Type B pancreatic cell (in vitro differentiated cells): ENCODE measurements at regions not wholly inside any gene's neighbourhood (a gene's known extent, or its start where the extent isn't known, plus 50 kb on each side); places are given as distances from the start of the nearest gene placed in this dataset.

Experiments
- DNase-seq: peaks from one replicate; pipeline ENCODE4 v3.0.0; 2021; ENCODE audit warnings: mixed read lengths; ENCODE audit not compliant: unreplicated experiment; ENCODE audit errors: extremely low spot score
- H3K27ac Mint-ChIP-seq: 2 replicates; pipeline ENCODE4 v1.8.0; 2021; ENCODE audit warnings: mild to moderate bottlenecking, mixed read lengths
- H3K27me3 Mint-ChIP-seq: 2 replicates; pipeline ENCODE4 v1.8.0; 2021; ENCODE audit warnings: mixed read lengths
- H3K36me3 Mint-ChIP-seq: 2 replicates; pipeline ENCODE4 v1.8.0; 2021; ENCODE audit warnings: mixed read lengths
- H3K4me1 Mint-ChIP-seq: one replicate; pipeline ENCODE4 v1.8.0; 2021; ENCODE audit warnings: mixed read lengths; ENCODE audit not compliant: unreplicated experiment
- H3K4me3 Mint-ChIP-seq: 2 replicates; pipeline ENCODE4 v1.8.0; 2021; ENCODE audit warnings: mild to moderate bottlenecking, mixed read lengths
- H3K9me3 Mint-ChIP-seq: 2 replicates; pipeline ENCODE4 v1.8.0; 2021; ENCODE audit warnings: mixed read lengths
- TF ChIP-seq, protein P1 (sequence below): fragments of 200-600 bp; sonication (generic); conservative IDR thresholded peaks from 2 replicates; pipeline ENCODE4 v1.5.0; 2021; ENCODE audit warnings: antibody characterized with exemption, mild to moderate bottlenecking

DNA sequence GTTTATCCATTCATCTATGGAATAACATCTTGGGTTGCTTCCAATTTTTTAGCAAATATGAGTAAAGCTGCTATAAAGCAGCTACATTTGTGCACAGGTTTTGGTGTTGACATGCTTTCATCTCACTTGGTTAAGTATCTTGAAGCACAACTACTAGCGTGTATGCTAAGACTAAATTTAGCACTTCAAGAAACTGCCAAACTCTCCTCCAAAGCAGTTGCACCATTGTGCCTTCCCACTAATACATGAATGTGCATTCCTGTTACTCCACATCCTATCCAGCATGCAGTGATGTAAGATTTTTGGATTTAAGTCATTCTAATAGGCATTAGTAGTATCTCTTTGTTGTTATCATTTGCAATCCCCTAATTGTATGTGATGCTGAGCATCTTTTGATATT, 230.7 kb downstream of the KCNA4 start:
- Mint-ChIP-seq H3K4me3 (no peak overlapping the region), H3K4me1 (peaks cover 3% of the 10 kb centered on the region), H3K27ac (no peak overlapping the region), H3K27me3 (no peaks in the 10 kb centered on the region), H3K9me3 (no peaks in the 10 kb centered on the region), H3K36me3 (no peaks in the 10 kb centered on the region)
- TF ChIP-seq, protein P1, sequence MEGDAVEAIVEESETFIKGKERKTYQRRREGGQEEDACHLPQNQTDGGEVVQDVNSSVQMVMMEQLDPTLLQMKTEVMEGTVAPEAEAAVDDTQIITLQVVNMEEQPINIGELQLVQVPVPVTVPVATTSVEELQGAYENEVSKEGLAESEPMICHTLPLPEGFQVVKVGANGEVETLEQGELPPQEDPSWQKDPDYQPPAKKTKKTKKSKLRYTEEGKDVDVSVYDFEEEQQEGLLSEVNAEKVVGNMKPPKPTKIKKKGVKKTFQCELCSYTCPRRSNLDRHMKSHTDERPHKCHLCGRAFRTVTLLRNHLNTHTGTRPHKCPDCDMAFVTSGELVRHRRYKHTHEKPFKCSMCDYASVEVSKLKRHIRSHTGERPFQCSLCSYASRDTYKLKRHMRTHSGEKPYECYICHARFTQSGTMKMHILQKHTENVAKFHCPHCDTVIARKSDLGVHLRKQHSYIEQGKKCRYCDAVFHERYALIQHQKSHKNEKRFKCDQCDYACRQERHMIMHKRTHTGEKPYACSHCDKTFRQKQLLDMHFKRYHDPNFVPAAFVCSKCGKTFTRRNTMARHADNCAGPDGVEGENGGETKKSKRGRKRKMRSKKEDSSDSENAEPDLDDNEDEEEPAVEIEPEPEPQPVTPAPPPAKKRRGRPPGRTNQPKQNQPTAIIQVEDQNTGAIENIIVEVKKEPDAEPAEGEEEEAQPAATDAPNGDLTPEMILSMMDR, result no peak
- no peak for DNase-seq

DNA sequence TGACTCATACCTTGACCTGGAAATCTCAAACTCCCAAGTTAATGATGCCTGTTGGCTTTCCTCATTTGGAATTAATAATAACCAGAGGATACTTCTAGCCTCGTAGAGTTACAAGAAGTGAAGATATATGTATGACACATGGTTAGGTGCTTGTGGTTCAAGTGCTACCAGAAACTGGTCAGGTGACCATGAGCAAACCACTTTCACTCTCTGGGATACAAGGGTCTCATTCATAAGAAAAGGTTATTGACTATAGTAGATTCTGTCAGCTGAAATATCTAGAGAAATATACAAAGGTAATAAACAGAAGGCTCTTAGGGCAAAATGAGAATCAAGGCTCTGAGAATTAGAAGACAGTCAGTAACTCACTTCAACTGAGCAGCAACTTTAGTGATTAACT, 233.3 kb downstream of the KCNA4 start:
- no peak overlapping the region for H3K4me3 Mint-ChIP-seq
- H3K9me3 Mint-ChIP-seq, result no peaks in the 10 kb centered on the region
- H3K36me3 Mint-ChIP-seq, result no peaks in the 10 kb centered on the region
- peaks cover 10% of the 10 kb centered on the region for H3K4me1 Mint-ChIP-seq
- TF ChIP-seq, protein P1, result no peak
- H3K27ac Mint-ChIP-seq, result no peak overlapping the region
- no peaks in the 10 kb centered on the region for H3K27me3 Mint-ChIP-seq
- DNase-seq, result no peak

DNA sequence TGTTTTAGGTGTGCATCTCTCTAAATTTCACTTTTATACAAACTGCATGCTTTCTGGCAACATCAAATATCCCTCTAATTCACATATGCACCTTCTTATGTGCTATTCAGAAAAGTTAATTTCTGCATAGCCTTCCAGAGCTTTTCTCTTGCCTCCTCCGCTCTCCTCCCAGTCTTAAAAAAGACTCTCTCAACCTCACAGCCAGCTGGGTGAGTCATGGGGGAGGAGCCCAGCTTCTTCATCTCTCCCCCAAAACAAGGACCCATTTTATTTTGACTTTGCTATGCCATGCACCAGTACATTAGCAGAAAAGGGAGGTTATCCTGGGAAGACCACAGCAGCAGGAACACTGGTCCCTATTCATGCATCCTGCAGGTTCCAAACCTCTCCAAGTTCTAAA, 234.4 kb downstream of the KCNA4 start:
- Mint-ChIP-seq H3K4me1 (peaks cover 10% of the 10 kb centered on the region), H3K27me3 (no peaks in the 10 kb centered on the region), H3K36me3 (no peaks in the 10 kb centered on the region), H3K27ac (no peak overlapping the region), H3K9me3 (no peaks in the 10 kb centered on the region), H3K4me3 (no peak overlapping the region)
- DNase-seq, result no peak
- TF ChIP-seq, protein P1, result no peak

DNA sequence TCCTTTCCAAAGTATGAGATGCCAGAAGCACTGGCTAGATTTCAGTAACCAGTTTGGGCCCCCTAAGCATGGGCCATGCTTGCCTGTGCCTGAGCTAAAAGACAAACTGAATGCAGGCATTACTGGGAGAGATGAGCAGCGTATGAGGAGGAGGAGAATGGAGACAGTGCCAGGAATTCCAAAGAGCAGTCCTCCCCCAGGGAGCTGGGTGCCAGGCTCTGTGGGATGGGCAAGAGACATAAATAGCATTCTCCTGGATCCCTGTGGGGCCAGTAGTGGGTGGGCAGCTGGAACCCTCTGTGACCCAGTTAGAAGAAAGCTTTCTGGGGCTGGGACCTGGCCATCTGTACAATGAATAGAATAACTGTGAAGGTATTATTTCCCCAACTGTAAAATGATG, 235.6 kb downstream of the KCNA4 start:
- H3K27me3 Mint-ChIP-seq, result no peaks in the 10 kb centered on the region
- TF ChIP-seq, protein P1, result no peak
- H3K27ac Mint-ChIP-seq, result peak overlapping the region; percentile 61
- H3K4me1 Mint-ChIP-seq, result peaks cover 10% of the 10 kb centered on the region
- no peaks in the 10 kb centered on the region for H3K9me3 Mint-ChIP-seq
- H3K36me3 Mint-ChIP-seq, result no peaks in the 10 kb centered on the region
- DNase-seq, result no peak
- no peak overlapping the region for H3K4me3 Mint-ChIP-seq

DNA sequence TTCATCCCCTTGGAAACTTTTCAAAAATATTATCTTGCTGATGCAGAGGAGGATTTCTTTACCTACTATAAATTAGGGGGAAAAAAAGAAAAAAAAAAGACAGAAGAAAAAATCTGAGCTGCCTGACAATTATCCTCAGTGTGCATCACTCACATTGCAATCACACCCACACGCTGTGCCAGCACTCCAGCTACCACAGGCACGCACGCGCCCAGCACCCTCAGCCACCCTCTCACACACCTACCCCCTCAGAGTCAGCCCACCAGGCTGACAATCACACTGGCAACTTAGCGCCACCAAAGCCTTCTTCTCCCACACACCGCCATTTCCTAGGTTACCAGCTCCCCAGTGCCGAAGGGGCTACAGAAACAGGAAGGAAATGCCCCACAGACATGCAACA, 236.1 kb downstream of the KCNA4 start:
- peak overlapping the region; percentile 72 for H3K4me3 Mint-ChIP-seq
- peaks cover 10% of the 10 kb centered on the region for H3K4me1 Mint-ChIP-seq
- H3K27me3 Mint-ChIP-seq, result no peaks in the 10 kb centered on the region
- TF ChIP-seq, protein P1, result no peak
- H3K9me3 Mint-ChIP-seq, result no peaks in the 10 kb centered on the region
- H3K27ac Mint-ChIP-seq, result peak overlapping the region; percentile 61
- DNase-seq, result no peak
- no peaks in the 10 kb centered on the region for H3K36me3 Mint-ChIP-seq

DNA sequence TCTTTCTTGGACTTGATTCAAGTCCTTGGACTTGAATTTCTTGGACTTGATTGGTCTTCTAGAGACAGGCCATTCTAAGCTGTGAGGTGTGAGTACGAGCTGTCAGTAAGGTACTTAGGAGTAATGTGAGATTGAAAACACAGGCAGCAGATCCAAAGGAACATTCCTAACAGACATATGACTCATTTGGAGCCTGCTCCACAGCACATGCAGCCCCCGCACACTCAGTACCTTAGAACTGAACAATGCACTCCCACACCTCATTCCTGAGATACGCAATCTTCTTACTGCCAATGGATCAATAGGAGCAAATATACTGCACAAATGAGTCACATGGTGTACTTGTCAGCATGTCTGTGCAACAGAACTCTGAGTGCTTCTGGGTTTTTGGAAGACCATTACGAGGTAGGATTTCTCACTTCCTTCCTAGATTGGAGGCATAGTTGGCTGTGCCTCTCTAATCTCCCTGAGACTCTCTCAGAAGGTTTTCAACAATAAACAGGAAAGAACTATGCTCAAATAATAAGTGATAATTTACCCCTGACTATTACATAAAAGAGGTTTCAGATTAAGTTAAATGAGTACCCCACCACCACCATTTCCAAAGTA, 243.1 kb downstream of the KCNA4 start:
- H3K27ac Mint-ChIP-seq, result no peak overlapping the region
- H3K36me3 Mint-ChIP-seq, result no peaks in the 10 kb centered on the region
- no peaks in the 10 kb centered on the region for H3K27me3 Mint-ChIP-seq
- TF ChIP-seq, protein P1, result no peak
- H3K9me3 Mint-ChIP-seq, result peaks cover 6% of the 10 kb centered on the region
- DNase-seq, result no peak
- no peak overlapping the region for H3K4me3 Mint-ChIP-seq
- no peaks in the 10 kb centered on the region for H3K4me1 Mint-ChIP-seq
